K562 (cell line): ENCODE measurements at regions not wholly inside any gene's neighbourhood (a gene's known extent, or its start where the extent isn't known, plus 50 kb on each side); places are given as distances from the start of the nearest gene placed in this dataset. TPM values are rescaled to one million over a fixed set of nuclear protein-coding genes. Genes with fewer than 3 reads are reported as not detected.

Source experiments
- ATAC-seq: fragments of 200-7000 bp; cut with Tn5 transposase; 3 replicates; pipeline ENCODE4 v1.9.1; 2020; ENCODE audit warnings: moderate library complexity
- BruUV-seq: library from RNA; stranded (reverse); fragments of 400-500 nt; replicated peaks from 2 replicates; lab custom pipeline; 2021; lab: Mats Ljungman, UMichigan
- CTCF ChIA-PET: fragments of 300-600 bp; formaldehyde crosslinking; extraction: SDS; loops from one replicate; lab custom pipeline; 2021; ENCODE audit warnings: low intra/inter-chr PET ratio; lab: Yijun Ruan, JAX
- POLR2A ChIA-PET: fragments of 300-600, 350-650 bp; sonication (Branson Sonifier 250); formaldehyde crosslinking; extraction: SDS; loops from one replicate; lab custom pipeline; 2021; ENCODE audit warnings: antibody characterized with exemption, inconsistent platforms; lab: Yijun Ruan, JAX
- DNase-seq, 4 experiments: peaks; one replicate each; pipeline versions ENCODE4 v3.0.0 to v3.0.0-alpha.2; 2011 to 2018; ENCODE audit warnings: low spot score in 3 of 4, mixed read lengths in 3 of 4; ENCODE audit errors: extremely low read depth in 1 of 4
- FAIRE-seq: peaks from 2 replicates; lab custom pipeline; 2011; peaks lifted over from hg19 to GRCh38; lab: Jason Lieb, UNC
- H2AFZ ChIP-seq: 2 replicates; pipeline ENCODE4 v1.6.0; 2011; ENCODE audit warnings: low read depth, low read length, control low read depth, inconsistent platforms
- H3K27ac ChIP-seq: fragments of 200-600 bp; 3 replicates; pipeline ENCODE4 v1.8.0; 2011; ENCODE audit warnings: low read depth, mild to moderate bottlenecking, control low read depth, inconsistent platforms, low read length, moderate library complexity, mixed read lengths; ENCODE audit errors: extremely low read depth
- H3K27me3 ChIP-seq, 2 experiments: fragments of 300-600 bp in 1 of 2; 2 replicates in 1 of 2; 3 replicates in 1 of 2; pipeline versions ENCODE4 v1.6.0 to v1.8.0; 2011; ENCODE audit warnings: inconsistent platforms in 2 of 2, low read length in 2 of 2, mild to moderate bottlenecking in 1 of 2, mixed read lengths in 1 of 2, moderate library complexity in 1 of 2; ENCODE audit not compliant: control insufficient read depth in 2 of 2, insufficient read depth in 2 of 2
- H3K36me3 ChIP-seq: fragments of 300-600 bp; 3 replicates; pipeline ENCODE4 v1.8.0; 2011; ENCODE audit warnings: mild to moderate bottlenecking, low read length, inconsistent platforms; ENCODE audit not compliant: control insufficient read depth, insufficient read depth
- H3K4me1 ChIP-seq, 2 experiments: fragments of 200-600 bp in 1 of 2; replicated peaks in 1 of 2; 2 replicates in 1 of 2; 3 replicates in 1 of 2; pipeline versions ENCODE4 v1.5.1 to v1.8.0; 2011; ENCODE audit warnings: inconsistent platforms in 2 of 2, low read length in 2 of 2, mild to moderate bottlenecking in 1 of 2, mixed read lengths in 1 of 2, moderate library complexity in 1 of 2; ENCODE audit not compliant: control insufficient read depth in 2 of 2, insufficient read depth in 2 of 2
- H3K4me2 ChIP-seq: 2 replicates; pipeline ENCODE4 v1.6.1; 2011; ENCODE audit warnings: low read length, control low read depth, inconsistent platforms, mixed read lengths; ENCODE audit not compliant: insufficient read depth
- H3K4me3 ChIP-seq: fragments of 200-600 bp; sonication (generic), shearing (Covaris generic); 2 replicates; pipeline ENCODE4 v1.5.1; 2016; ENCODE audit warnings: control low read depth, inconsistent platforms
- H3K79me2 ChIP-seq: fragments of 200-600 bp; 3 replicates; pipeline ENCODE4 v1.8.0; 2011; ENCODE audit warnings: low read length, inconsistent platforms; ENCODE audit not compliant: control insufficient read depth, insufficient read depth
- H3K9ac ChIP-seq, 2 experiments: 2 replicates each; pipeline versions ENCODE4 v1.6.0 to v1.6.1; 2011; ENCODE audit warnings: low read depth in 2 of 2, low read length in 2 of 2, control low read depth in 1 of 2, inconsistent platforms in 1 of 2, mild to moderate bottlenecking in 1 of 2, mixed read lengths in 1 of 2; ENCODE audit not compliant: insufficient read depth in 1 of 2
- H3K9me1 ChIP-seq: one replicate; pipeline ENCODE4 v1.6.0; 2011; ENCODE audit warnings: inconsistent platforms, mild to moderate bottlenecking, low read length, moderate library complexity; ENCODE audit not compliant: control insufficient read depth, insufficient read depth
- H3K9me3 ChIP-seq: replicated peaks from 2 replicates; pipeline ENCODE4 v1.5.1; 2011; ENCODE audit warnings: low read depth, low read length, inconsistent platforms; ENCODE audit not compliant: control insufficient read depth, insufficient read depth
- H4K20me1 ChIP-seq: replicated peaks from 2 replicates; pipeline ENCODE4 v1.6.1; 2011; ENCODE audit warnings: low read length, inconsistent platforms, mixed read lengths; ENCODE audit not compliant: control insufficient read depth, insufficient read depth
- SMAD3 ChIP-seq: fragments of 450-650 bp; formaldehyde crosslinking; conservative IDR thresholded peaks from 2 replicates; pipeline ENCODE4 v1.4.0; 2020; ENCODE audit warnings: mild to moderate bottlenecking
- in situ Hi-C: fragments of 300-500 bp; cut with MboI; formaldehyde crosslinking; loops from 4 replicates; pipeline ENCODE4 v1.15.0; 2018; ENCODE audit warnings: inconsistent platforms, mixed read lengths
- intact Hi-C: fragments of 100-400 bp; cut with micrococcal nuclease; formaldehyde crosslinking; loops from 2 replicates; pipeline ENCODE4 v1.14.2; 2022
- small RNA-seq: library from RNA; depleted of rRNA; stranded (forward); fragments of <200 nt; gene quantifications from one replicate; pipeline ENCODE3, GENCODE V24; 2014

GRCh38 chr7:96377399-96377798 lies 55.5 kb upstream of the SLC25A13 start:
- ATAC-seq, result no peak
- ChIA-PET POLR2A (no interaction called here), CTCF (no interaction called here)
- Histone ChIP-seq H2AFZ (no peak overlapping the region), H3K4me2 (no peak overlapping the region), H3K27me3 (peaks cover 2 to 5% of the 10 kb centered on the region in 2 experiments; a peak in 2 of 5 replicates), H3K79me2 (no peaks in the 10 kb centered on the region), H3K36me3 (no peaks in the 10 kb centered on the region), H3K4me1 (no peaks in the 10 kb centered on the region), H4K20me1 (no peaks in the 10 kb centered on the region), H3K9me3 (no peaks in the 10 kb centered on the region), H3K9ac (no peak overlapping the region), H3K27ac (no peak overlapping the region), H3K9me1 (no peaks in the 10 kb centered on the region), H3K4me3 (no peak overlapping the region)
- BruUV-seq, result no TSS peak
- no peak for FAIRE-seq
- intact Hi-C loops (no loop called here), in situ Hi-C loops (no loop called here)
- TF ChIP-seq SMAD3, result no peak
- no peak for DNase-seq

Small RNA genes lying in the stretch of these regions (small RNA-seq; reads per million reads assigned to genes)
- gene RNU7-188P, result not detected
